OCI-LY7 (cell line): ENCODE measurements at regions not wholly inside any gene's neighbourhood (a gene's known extent, or its start where the extent isn't known, plus 50 kb on each side); places are given as distances from the start of the nearest gene placed in this dataset.

ENCODE experiments used
- BruUV-seq: library from RNA; stranded (reverse); fragments of 400-500 nt; replicated peaks from 2 replicates; lab custom pipeline; 2021; lab: Mats Ljungman, UMichigan
- CTCF ChIA-PET: fragments of 300-600 bp; sonication (Branson Sonifier 250); formaldehyde crosslinking; loops from one replicate; lab custom pipeline; 2022; ENCODE audit warnings: antibody characterized with exemption; ENCODE audit not compliant: unreplicated experiment; lab: Charles Lee
- POLR2A ChIA-PET: fragments of 300-600 bp; sonication (Branson Sonifier 250); formaldehyde crosslinking; loops from one replicate; lab custom pipeline; 2022; ENCODE audit warnings: antibody characterized with exemption; lab: Charles Lee
- DNase-seq: peaks from one replicate; pipeline ENCODE4 v3.0.0-alpha.2; 2015; ENCODE audit warnings: low spot score
- H2AFZ ChIP-seq: fragments of 200-600 bp; sonication (generic), shearing (Covaris generic); 2 replicates; pipeline ENCODE4 v1.6.1; 2014; ENCODE audit warnings: mild to moderate bottlenecking, antibody characterized with exemption, low read length, moderate library complexity
- H3K27ac ChIP-seq: fragments of 200-600 bp; sonication (generic); 2 replicates; pipeline ENCODE4 v1.5.1; 2014; ENCODE audit warnings: mixed run types, low read depth, mild to moderate bottlenecking, moderate library complexity, low read length, inconsistent platforms; ENCODE audit not compliant: poor library complexity, severe bottlenecking
- H3K36me3 ChIP-seq: fragments of 200-600 bp; sonication (generic); 2 replicates; pipeline ENCODE4 v1.6.1; 2014; ENCODE audit warnings: mild to moderate bottlenecking, antibody characterized with exemption, low read length, moderate library complexity, mixed read lengths; ENCODE audit not compliant: insufficient read depth
- H3K4me1 ChIP-seq: fragments of 200-600 bp; sonication (generic); 2 replicates; pipeline ENCODE4 v1.5.1; 2014; ENCODE audit warnings: mild to moderate bottlenecking, low read length; ENCODE audit not compliant: insufficient read depth, poor library complexity, severe bottlenecking
- H3K4me2 ChIP-seq: fragments of 200-600 bp; sonication (generic); 2 replicates; pipeline ENCODE4 v1.6.1; 2014; ENCODE audit warnings: mild to moderate bottlenecking, low read length
- H3K4me3 ChIP-seq: fragments of 200-600 bp; sonication (generic); 2 replicates; pipeline ENCODE4 v1.5.1; 2014; ENCODE audit warnings: mild to moderate bottlenecking, low read depth, low read length; ENCODE audit not compliant: poor library complexity, severe bottlenecking
- H3K79me2 ChIP-seq: fragments of 200-600 bp; sonication (generic); 2 replicates; pipeline ENCODE4 v1.6.1; 2016; ENCODE audit warnings: low read depth, mild to moderate bottlenecking, low read length, moderate library complexity, mixed read lengths; ENCODE audit not compliant: insufficient read depth
- H3K9me2 ChIP-seq: fragments of 200-600 bp; sonication (generic); 2 replicates; pipeline ENCODE4 v1.6.1; 2016; ENCODE audit warnings: mild to moderate bottlenecking, low read length, mixed read lengths; ENCODE audit not compliant: insufficient read depth
- H3K9me3 ChIP-seq: fragments of 200-600 bp; sonication (generic); 2 replicates; pipeline ENCODE4 v1.6.1; 2014; ENCODE audit warnings: mild to moderate bottlenecking, mixed run types, low read length, mixed read lengths
- H4K20me1 ChIP-seq: fragments of 200-600 bp; sonication (generic); 2 replicates; pipeline ENCODE4 v1.6.1; 2014; ENCODE audit warnings: mild to moderate bottlenecking, antibody characterized with exemption, low read length, moderate library complexity, mixed read lengths; ENCODE audit not compliant: insufficient read depth
- EZH2phosphoT487 ChIP-seq: fragments of 200-600 bp; sonication (generic); IDR thresholded peaks from 2 replicates; pipeline ENCODE4 v1.6.1; 2018; ENCODE audit warnings: low read depth, borderline replicate concordance, mild to moderate bottlenecking, mixed run types, antibody characterized with exemption, low read length, moderate library complexity, mixed read lengths
- intact Hi-C: fragments of 100-400 bp; cut with micrococcal nuclease; formaldehyde crosslinking; loops from one replicate; pipeline ENCODE4 v1.10.0; 2022; ENCODE audit not compliant: unreplicated experiment
- TF ChIP-seq, protein P1 (sequence below): fragments of 200-600 bp; sonication (generic); conservative IDR thresholded peaks from 2 replicates; pipeline ENCODE4 v1.5.1; 2014; ENCODE audit warnings: mild to moderate bottlenecking, antibody characterized with exemption, low read length, moderate library complexity, mixed read lengths

DNA sequence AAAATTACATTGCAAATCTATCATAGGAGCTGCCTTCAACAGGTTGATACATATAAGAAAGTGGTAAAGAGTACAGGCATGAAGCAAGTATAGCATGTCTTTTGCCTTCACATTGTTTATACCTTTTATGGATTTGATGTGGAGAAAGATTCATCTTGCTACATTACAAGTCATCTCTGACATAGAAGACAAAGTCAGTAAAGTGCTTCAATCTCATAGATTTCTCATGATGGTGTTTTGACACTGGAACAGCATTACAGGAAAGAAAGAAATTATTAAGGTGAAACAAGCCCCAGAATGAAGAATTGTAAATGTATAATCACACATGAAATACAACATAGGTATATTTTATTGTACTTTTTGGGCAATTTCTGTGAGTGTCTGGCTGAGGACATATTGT lies 580.7 kb upstream of the MMS22L start:
- ChIA-PET POLR2A (no interaction called here), CTCF (no interaction called here)
- no peak overlapping the region for H3K27ac ChIP-seq
- TF ChIP-seq, protein P1, sequence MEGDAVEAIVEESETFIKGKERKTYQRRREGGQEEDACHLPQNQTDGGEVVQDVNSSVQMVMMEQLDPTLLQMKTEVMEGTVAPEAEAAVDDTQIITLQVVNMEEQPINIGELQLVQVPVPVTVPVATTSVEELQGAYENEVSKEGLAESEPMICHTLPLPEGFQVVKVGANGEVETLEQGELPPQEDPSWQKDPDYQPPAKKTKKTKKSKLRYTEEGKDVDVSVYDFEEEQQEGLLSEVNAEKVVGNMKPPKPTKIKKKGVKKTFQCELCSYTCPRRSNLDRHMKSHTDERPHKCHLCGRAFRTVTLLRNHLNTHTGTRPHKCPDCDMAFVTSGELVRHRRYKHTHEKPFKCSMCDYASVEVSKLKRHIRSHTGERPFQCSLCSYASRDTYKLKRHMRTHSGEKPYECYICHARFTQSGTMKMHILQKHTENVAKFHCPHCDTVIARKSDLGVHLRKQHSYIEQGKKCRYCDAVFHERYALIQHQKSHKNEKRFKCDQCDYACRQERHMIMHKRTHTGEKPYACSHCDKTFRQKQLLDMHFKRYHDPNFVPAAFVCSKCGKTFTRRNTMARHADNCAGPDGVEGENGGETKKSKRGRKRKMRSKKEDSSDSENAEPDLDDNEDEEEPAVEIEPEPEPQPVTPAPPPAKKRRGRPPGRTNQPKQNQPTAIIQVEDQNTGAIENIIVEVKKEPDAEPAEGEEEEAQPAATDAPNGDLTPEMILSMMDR: no peak
- no peak for TF ChIP-seq EZH2phosphoT487
- no peak overlapping the region for H3K4me2 ChIP-seq
- no peaks in the 10 kb centered on the region for H3K9me3 ChIP-seq
- intact Hi-C loops: no loop called here
- no peaks in the 10 kb centered on the region; the same call in 1 of the 2 replicates for H3K9me2 ChIP-seq
- no peak overlapping the region for H2AFZ ChIP-seq
- H3K36me3 ChIP-seq: no peaks in the 10 kb centered on the region
- H3K4me1 ChIP-seq: no peaks in the 10 kb centered on the region
- H3K79me2 ChIP-seq: no peaks in the 10 kb centered on the region
- no TSS peak for BruUV-seq
- no peak for DNase-seq
- H3K4me3 ChIP-seq: no peak overlapping the region
- no peaks in the 10 kb centered on the region for H4K20me1 ChIP-seq

DNA sequence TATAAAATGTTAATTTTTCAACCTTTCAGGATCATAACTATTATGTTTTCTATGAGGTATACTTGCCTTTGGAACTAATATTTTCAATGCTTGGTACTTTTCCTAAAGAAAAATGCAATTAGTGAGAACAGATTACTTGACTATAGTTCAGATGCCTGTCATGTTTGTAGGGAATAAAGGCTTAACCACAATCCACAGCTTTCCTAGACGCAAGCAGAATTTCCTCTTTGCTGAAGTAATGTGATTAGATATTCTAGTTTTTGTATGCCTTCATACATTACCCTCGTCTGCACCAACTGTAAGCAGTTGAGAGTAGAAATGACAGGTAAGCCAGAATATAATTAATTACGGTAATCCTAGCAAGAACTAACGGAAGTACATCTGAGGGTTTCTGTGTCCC lies 581.4 kb upstream of the MMS22L start:
- no peaks in the 10 kb centered on the region; the same call in 1 of the 2 replicates for H3K9me2 ChIP-seq
- no peak overlapping the region for H2AFZ ChIP-seq
- no peaks in the 10 kb centered on the region for H3K36me3 ChIP-seq
- H3K4me1 ChIP-seq: no peaks in the 10 kb centered on the region
- DNase-seq: no peak
- no peak for TF ChIP-seq EZH2phosphoT487
- TF ChIP-seq, protein P1: no peak
- intact Hi-C loops: no loop called here
- CTCF ChIA-PET: no interaction called here
- H3K79me2 ChIP-seq: no peaks in the 10 kb centered on the region
- no TSS peak for BruUV-seq
- H4K20me1 ChIP-seq: no peaks in the 10 kb centered on the region
- H3K4me2 ChIP-seq: no peak overlapping the region
- H3K9me3 ChIP-seq: no peaks in the 10 kb centered on the region
- H3K4me3 ChIP-seq: no peak overlapping the region
- POLR2A ChIA-PET: no interaction called here
- no peak overlapping the region for H3K27ac ChIP-seq

DNA sequence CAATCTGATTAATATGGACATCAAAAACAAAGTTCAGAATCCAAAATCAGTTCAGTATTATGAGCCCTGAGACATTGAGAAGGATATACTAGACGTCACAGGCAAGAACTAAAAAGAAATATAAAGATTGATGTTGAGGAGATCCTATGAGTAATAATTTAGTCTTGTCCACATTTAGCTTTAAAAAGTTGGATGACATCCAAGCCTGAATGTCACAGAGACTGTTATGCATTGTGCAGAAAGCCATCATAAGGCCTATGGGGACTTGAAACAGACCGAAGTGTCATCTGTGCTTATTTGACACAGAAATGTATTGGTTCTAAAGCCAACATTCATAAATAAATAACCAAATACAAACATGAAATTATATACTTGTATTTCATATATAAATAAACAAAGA lies 581.8 kb upstream of the MMS22L start:
- ChIA-PET POLR2A (no interaction called here), CTCF (no interaction called here)
- no peak overlapping the region for H3K4me3 ChIP-seq
- H3K9me2 ChIP-seq: no peaks in the 10 kb centered on the region; the same call in 1 of the 2 replicates
- intact Hi-C loops: no loop called here
- no TSS peak for BruUV-seq
- no peaks in the 10 kb centered on the region for H4K20me1 ChIP-seq
- H3K4me2 ChIP-seq: no peak overlapping the region
- H3K4me1 ChIP-seq: no peaks in the 10 kb centered on the region
- TF ChIP-seq, protein P1: no peak
- no peak for TF ChIP-seq EZH2phosphoT487
- no peak overlapping the region for H3K27ac ChIP-seq
- no peak for DNase-seq
- no peaks in the 10 kb centered on the region for H3K36me3 ChIP-seq
- H2AFZ ChIP-seq: no peak overlapping the region
- no peaks in the 10 kb centered on the region for H3K79me2 ChIP-seq
- no peaks in the 10 kb centered on the region for H3K9me3 ChIP-seq
